Heart right ventricle (tissue), 16 donors: ENCODE measurements at regions not wholly inside any gene's neighbourhood (a gene's known extent, or its start where the extent isn't known, plus 50 kb on each side); places are given as distances from the start of the nearest gene placed in this dataset.
"Not testable (repeated sequence)": the region's sequence is repeated elsewhere in the genome, so short reads cannot be mapped to it uniquely, and the experiment has no call there.

Experiments used
- ATAC-seq, 8 donors: fragments of 200-7000 bp; cut with Tn5 transposase; one replicate each; pipeline ENCODE4 v1.9.1; 2020; ENCODE audit warnings: mild to moderate bottlenecking in 8 of 8, moderate library complexity in 8 of 8, moderate number of reproducible peaks in 1 of 8
- DNase-seq, 2 donors: peaks; one replicate each; pipeline ENCODE4 v3.0.0-alpha.2; 2020
- H3K27ac ChIP-seq, 10 donors: fragments of 200-600 bp; sonication (generic) in 2 of 10; one replicate each; pipeline versions ENCODE4 v1.5.0 to v1.8.0; 2020 to 2022; ENCODE audit warnings: mild to moderate bottlenecking in 3 of 10
- H3K27me3 ChIP-seq, 7 donors: fragments of 200-600 bp; one replicate each; pipeline ENCODE4 v1.8.0; 2021 to 2022; ENCODE audit warnings: mild to moderate bottlenecking in 2 of 7
- H3K36me3 ChIP-seq, 9 donors: fragments of 200-600 bp; sonication (generic) in 1 of 9; one replicate each; pipeline versions ENCODE4 v1.5.0 to v1.8.0; 2020 to 2022; ENCODE audit warnings: mild to moderate bottlenecking in 2 of 9
- H3K4me1 ChIP-seq, 9 donors: fragments of 200-600 bp; sonication (generic) in 1 of 9; one replicate each; pipeline versions ENCODE4 v1.5.0 to v1.8.0; 2020 to 2022; ENCODE audit warnings: mild to moderate bottlenecking in 4 of 9
- H3K4me3 ChIP-seq, 10 donors: fragments of 200-600 bp; sonication (generic) in 2 of 10; one replicate each; pipeline versions ENCODE4 v1.5.0 to v1.8.0; 2020 to 2022; ENCODE audit warnings: mild to moderate bottlenecking in 7 of 10, moderate library complexity in 2 of 10
- H3K9me3 ChIP-seq, 11 donors: fragments of 200-600 bp in 10 of 11; sonication (generic) in 2 of 11; one replicate each; pipeline versions ENCODE4 v1.5.0 to v1.8.0; 2013 to 2022; ENCODE audit warnings: mild to moderate bottlenecking in 2 of 11, control low read depth in 1 of 11, moderate library complexity in 1 of 11
- WGBS, 2 donors: extraction: QIAGEN DNeasy Blood & Tissue Kit; methylation state at CpG; one replicate each; pipeline ENCODE4 v1.1.7; 2013; ENCODE audit warnings: inconsistent platforms in 1 of 2; 5-methylcytosine and 5-hydroxymethylcytosine counted together
- intact Hi-C, 10 donors: fragments of 100-400 bp; cut with DNase I; formaldehyde crosslinking; loops; one replicate each; pipeline versions ENCODE4 v1.11.1 to v1.14.2; 2022
- donor health status: Arrhythmogenic right ventricular cardiomyopathy.
- donor health status: ischemic (EF 13 %, LVEDD 7.1; RV severe dilation, severe dysfunction).
- donor health status: healthy with polysubstance abuse.
- donor health status: DM: no; HTN: yes; CAD: no.
- donor health status: DM: no; HTN: no; CAD: no.
- donor health status: ischemic (EF 25% LVEDD 6.9; RV normal size, moderate dysfunction).
- donor health status: ischemic (EF 25% LVEDD 5.7; RV mildly dilated, moderate dysfunction).
- donor health status: healthy.
- donor health status: DM: yes; HTN: yes; CAD: no.
- donor health status: Ischemic cardiomyopathy.
- donor health status: ischemic (EF 35%, LVEDD 5.7; RV mildly dilated, moderate dysfunction).
- donor health status: nonischemic (EF 11% LVEDD 7.7; RV severe dilation, severe dysfunction).
- donor health status: DM: yes; HTN: yes; CAD: no.
- donor health status: PGD.
- donor health status: ischemic (EF 29% LVEDD 5.4; RV normal size, mild dysfunction).
- donor health status: nonischemic (EF 23%, LVEDD 6.1; RV moderate dilation, normal function).

GRCh38 chr16:21539107-21539618 lies 60.2 kb upstream of the METTL9 start:
- DNase-seq, H3K27me3 ChIP-seq, H3K36me3 ChIP-seq, H3K9me3 ChIP-seq, intact Hi-C loops, H3K4me3 ChIP-seq: not testable (repeated sequence)
- Histone ChIP-seq H3K4me1 (peaks cover 0 to 20% (median 0%) of the 10 kb centered on the region in 9 donors), H3K27ac (peak overlapping the region in 1 of 10 donors; percentile 23)
- WGBS, 2 donors, result 78 to 80% methylated on average over 9 of the region's 9 CpGs
- peak; percentile 31 to 68 (median 54) for ATAC-seq

- H3K4me3 ChIP-seq, H3K9me3 ChIP-seq, H3K27me3 ChIP-seq, intact Hi-C loops, H3K36me3 ChIP-seq, DNase-seq, H3K27ac ChIP-seq: not testable (repeated sequence)
- peak in 1 of 8 donors; percentile 8 for ATAC-seq
- H3K4me1 ChIP-seq, result peaks cover 0 to 20% (median 0%) of the 10 kb centered on the region in 9 donors
- WGBS, 2 donors, result 88 to 90% methylated on average over 20 of the region's 21 CpGs
Observed at GRCh38 chr16:21540770-21541433, 58.5 kb upstream of the METTL9 start.

GRCh38 chr16:21541611-21542051 lies 57.7 kb upstream of the METTL9 start:
- peaks cover 0 to 20% (median 0%) of the 10 kb centered on the region in 9 donors for H3K4me1 ChIP-seq
- intact Hi-C loops, H3K9me3 ChIP-seq, H3K27ac ChIP-seq, DNase-seq, H3K4me3 ChIP-seq, H3K27me3 ChIP-seq, H3K36me3 ChIP-seq: not testable (repeated sequence)
- 49 to 58% methylated on average over 9 of the region's 10 CpGs for WGBS, 2 donors
- peak in 1 of 8 donors; percentile 16 for ATAC-seq

GRCh38 chr16:21542075-21542474 lies 57.3 kb upstream of the METTL9 start:
- 88 to 92% methylated on average over 10 of the region's 15 CpGs for WGBS, 2 donors
- H3K9me3 ChIP-seq, H3K27ac ChIP-seq, H3K4me3 ChIP-seq, DNase-seq, ATAC-seq, H3K36me3 ChIP-seq, intact Hi-C loops, H3K27me3 ChIP-seq: not testable (repeated sequence)
- peaks cover 0 to 20% (median 0%) of the 10 kb centered on the region in 9 donors for H3K4me1 ChIP-seq

- 82 to 92% methylated on average over 8 of the region's 15 CpGs for WGBS, 2 donors
- H3K27ac ChIP-seq, ATAC-seq, DNase-seq, intact Hi-C loops, H3K9me3 ChIP-seq, H3K36me3 ChIP-seq, H3K27me3 ChIP-seq, H3K4me3 ChIP-seq: not testable (repeated sequence)
- peaks cover 0 to 20% (median 0%) of the 10 kb centered on the region in 9 donors for H3K4me1 ChIP-seq
Observed at GRCh38 chr16:21542491-21543124, 56.8 kb upstream of the METTL9 start.

- H3K4me3 ChIP-seq, intact Hi-C loops, H3K27me3 ChIP-seq, H3K36me3 ChIP-seq, DNase-seq, H3K9me3 ChIP-seq, H3K27ac ChIP-seq: not testable (repeated sequence)
- peaks cover 0 to 20% (median 0%) of the 10 kb centered on the region in 9 donors for H3K4me1 ChIP-seq
- 68 to 78% methylated on average over 12 of the region's 12 CpGs for WGBS, 2 donors
- ATAC-seq, result peak in 3 of 8 donors; percentile 11 to 59 (median 21)
Observed at GRCh38 chr16:21543151-21543836, 56.1 kb upstream of the METTL9 start.

- H3K27ac ChIP-seq, H3K9me3 ChIP-seq, H3K36me3 ChIP-seq, H3K27me3 ChIP-seq, H3K4me3 ChIP-seq, DNase-seq, intact Hi-C loops: not testable (repeated sequence)
- H3K4me1 ChIP-seq, result peaks cover 0 to 14% (median 0%) of the 10 kb centered on the region in 9 donors
- 80 to 87% methylated on average over 28 of the region's 30 CpGs for WGBS, 2 donors
- peak in 1 of 8 donors; percentile 31 for ATAC-seq
Observed at GRCh38 chr16:21545664-21546326, 53.6 kb upstream of the METTL9 start.

GRCh38 chr16:21549396-21549795 lies 50.0 kb upstream of the METTL9 start:
- H3K27me3 ChIP-seq, H3K4me1 ChIP-seq, H3K27ac ChIP-seq, H3K36me3 ChIP-seq, H3K4me3 ChIP-seq, H3K9me3 ChIP-seq, ATAC-seq, intact Hi-C loops, DNase-seq: not testable (repeated sequence)
- WGBS, 2 donors, result 91 to 92% methylated on average over 6 of the region's 7 CpGs
